Retinal pigment epithelial cell (primary cell): ENCODE measurements at regions not wholly inside any gene's neighbourhood (a gene's known extent, or its start where the extent isn't known, plus 50 kb on each side); places are given as distances from the start of the nearest gene placed in this dataset.
A peak's percentile ranks its signal among the peaks of the same experiment; 100 is the strongest.

Source experiments
- DNase-seq: peaks from one replicate; pipeline ENCODE4 v3.0.0-alpha.2; 2010; ENCODE audit warnings: low read depth
- H3K4me3 ChIP-seq: 2 replicates; pipeline ENCODE4 v1.5.1; 2011; ENCODE audit warnings: mild to moderate bottlenecking, low read length, control low read depth, moderate library complexity
- CTCF ChIP-seq: conservative IDR thresholded peaks from 2 replicates; pipeline ENCODE4 v1.5.1; 2011; ENCODE audit warnings: low read depth, low read length, control low read depth, inconsistent platforms

GRCh38 chr4:138898282-138898681, 117.3 kb upstream of the NOCT start:
- peak overlapping the region; percentile 13 for H3K4me3 ChIP-seq
- TF ChIP-seq CTCF, result no peak
- peak; percentile 73 for DNase-seq

GRCh38 chr4:138897811-138898226, 117.8 kb upstream of the NOCT start:
- DNase-seq, result peak; percentile 81
- peak overlapping the region; percentile 13 for H3K4me3 ChIP-seq
- no peak for TF ChIP-seq CTCF

- H3K4me3 ChIP-seq, result no peak overlapping the region
- TF ChIP-seq CTCF, result no peak
- no peak for DNase-seq
These were observed 120.9 kb upstream of the NOCT start for GRCh38 chr4:138894709-138895108.

- TF ChIP-seq CTCF, result no peak
- H3K4me3 ChIP-seq, result no peak overlapping the region
- DNase-seq, result no peak
These were observed 121.6 kb upstream of the NOCT start for GRCh38 chr4:138894011-138894410.

GRCh38 chr4:138892483-138893407, 122.8 kb upstream of the NOCT start:
- no peak for TF ChIP-seq CTCF
- H3K4me3 ChIP-seq, result no peak overlapping the region
- DNase-seq, result no peak

- H3K4me3 ChIP-seq, result no peak overlapping the region
- DNase-seq, result peak; percentile 95
- no peak for TF ChIP-seq CTCF
These were observed 124.0 kb upstream of the NOCT start for GRCh38 chr4:138891631-138892031.
